B cell (primary cell): ENCODE measurements at regions not wholly inside any gene's neighbourhood (a gene's known extent, or its start where the extent isn't known, plus 50 kb on each side); places are given as distances from the start of the nearest gene placed in this dataset.

Experiments
- ATAC-seq: fragments of 200-7000 bp; cut with Tn5 transposase; one replicate; pipeline ENCODE4 v1.10.0; 2021; ENCODE audit warnings: low read depth, mild to moderate bottlenecking, moderate number of reproducible peaks, moderate library complexity
- CTCF ChIA-PET: fragments of 350-600 bp; sonication (Branson Sonifier 250); formaldehyde crosslinking; loops from one replicate; lab custom pipeline; 2021; ENCODE audit warnings: antibody characterized with exemption, inconsistent platforms; lab: Charles Lee
- POLR2A ChIA-PET: fragments of 350-600 bp; sonication (Branson Sonifier 250); formaldehyde crosslinking; loops from one replicate; lab custom pipeline; 2021; ENCODE audit warnings: antibody characterized with exemption; lab: Charles Lee
- DNase-seq: peaks from one replicate; pipeline ENCODE4 v3.0.0; 2013
- H2AFZ ChIP-seq: 2 replicates; pipeline ENCODE4 v1.6.1; 2012; ENCODE audit warnings: mild to moderate bottlenecking, low read depth, low read length; ENCODE audit not compliant: insufficient read depth, poor library complexity, severe bottlenecking
- H3K27ac ChIP-seq, 2 donors: 1 replicate in 1 of 2; 2 replicates in 1 of 2; pipeline ENCODE4 v1.5.1; 2012 to 2013; ENCODE audit warnings: low read length in 2 of 2, mild to moderate bottlenecking in 2 of 2, moderate library complexity in 1 of 2
- H3K27me3 ChIP-seq, 4 experiments: fragments of 200-600 bp in 1 of 4; sonication (generic) in 1 of 4; replicated peaks in 1 of 4; 1 replicate in 2 of 4; 2 replicates in 2 of 4; pipeline versions ENCODE4 v1.6.1 to v1.7.0; 2013 to 2016; ENCODE audit warnings: low read length in 3 of 4, mild to moderate bottlenecking in 2 of 4, mixed read lengths in 1 of 4, moderate library complexity in 1 of 4; ENCODE audit not compliant: insufficient read depth in 4 of 4, control insufficient read depth in 3 of 4; ENCODE audit errors: control extremely low read depth in 1 of 4
- H3K36me3 ChIP-seq, 2 experiments: replicated peaks in 1 of 2; 1 replicate in 1 of 2; 2 replicates in 1 of 2; pipeline versions ENCODE4 v1.6.1 to v1.7.1; 2013; ENCODE audit warnings: low read length in 1 of 2; ENCODE audit not compliant: insufficient read depth in 2 of 2, control insufficient read depth in 1 of 2; ENCODE audit errors: control extremely low read depth in 1 of 2, extremely low read depth in 1 of 2
- H3K4me1 ChIP-seq, 2 donors: fragments of 200-600 bp in 1 of 2; sonication (generic) in 1 of 2; 1 replicate in 1 of 2; 2 replicates in 1 of 2; pipeline versions ENCODE4 v1.5.1 to v1.6.1; 2013 to 2017; ENCODE audit warnings: low read length in 2 of 2; ENCODE audit not compliant: control insufficient read depth in 2 of 2, insufficient read depth in 2 of 2
- H3K4me2 ChIP-seq: replicated peaks from 2 replicates; pipeline ENCODE3; 2012; ENCODE audit warnings: mild to moderate bottlenecking, low read depth, low read length; ENCODE audit not compliant: poor library complexity, severe bottlenecking
- H3K4me3 ChIP-seq, 5 experiments: fragments of 200-600 bp in 1 of 5; sonication (generic) in 1 of 5; 1 replicate in 3 of 5; 2 replicates in 2 of 5; pipeline versions ENCODE4 v1.5.1 to v1.7.0; 2011 to 2016; ENCODE audit warnings: low read length in 4 of 5, mild to moderate bottlenecking in 4 of 5, low read depth in 2 of 5, control low read depth in 1 of 5, moderate library complexity in 1 of 5; ENCODE audit not compliant: insufficient read depth in 1 of 5; ENCODE audit errors: control extremely low read depth in 1 of 5, extremely low read depth in 1 of 5
- H3K79me2 ChIP-seq: fragments of 200-600 bp; sonication (generic); one replicate; pipeline ENCODE4 v1.6.0; 2016; ENCODE audit warnings: low read length; ENCODE audit not compliant: control insufficient read depth, insufficient read depth
- H3K9ac ChIP-seq: fragments of 200-600 bp; sonication (generic); 2 replicates; pipeline ENCODE4 v1.6.1; 2017; ENCODE audit warnings: mild to moderate bottlenecking, low read length, moderate library complexity
- H3K9me3 ChIP-seq, 3 donors: one replicate each; pipeline versions ENCODE4 v1.6.1 to v1.7.1; 2013; ENCODE audit warnings: low read length in 2 of 3; ENCODE audit not compliant: control insufficient read depth in 2 of 3, insufficient read depth in 1 of 3; ENCODE audit errors: control extremely low read depth in 1 of 3
- H4K20me1 ChIP-seq: 2 replicates; pipeline ENCODE4 v1.6.0; 2012; ENCODE audit warnings: mild to moderate bottlenecking, low read length; ENCODE audit not compliant: insufficient read depth, control insufficient read depth, poor library complexity, severe bottlenecking
- H3K27ac Mint-ChIP-seq: one replicate; pipeline ENCODE4 v1.8.0; 2021; ENCODE audit warnings: mixed read lengths
- H3K27me3 Mint-ChIP-seq: one replicate; pipeline ENCODE4 v1.8.0; 2021; ENCODE audit warnings: mixed read lengths
- H3K4me1 Mint-ChIP-seq: one replicate; pipeline ENCODE4 v1.8.0; 2021; ENCODE audit warnings: mixed read lengths
- H3K4me3 Mint-ChIP-seq: one replicate; pipeline ENCODE4 v1.8.0; 2021; ENCODE audit warnings: mixed read lengths
- H3K9me3 Mint-ChIP-seq: one replicate; pipeline ENCODE4 v1.8.0; 2022; ENCODE audit warnings: mixed read lengths; ENCODE audit not compliant: insufficient read depth
- CTCF ChIP-seq: fragments of 200-600 bp; IDR thresholded peaks from one replicate; pipeline ENCODE4 v1.8.0; 2022; ENCODE audit warnings: antibody characterized with exemption, mild to moderate bottlenecking
- EZH2 ChIP-seq: IDR thresholded peaks from 2 replicates; pipeline ENCODE4 v1.6.1; 2012; ENCODE audit warnings: borderline replicate concordance, low read depth, mild to moderate bottlenecking, moderate library complexity, low read length; ENCODE audit not compliant: insufficient read depth, poor library complexity, severe bottlenecking
- WGBS: methylation state at CpG from one replicate; pipeline ENCODE4 v1.1.5; 2013; ENCODE audit warnings: missing lambda C conversion rate; ENCODE audit not compliant: insufficient coverage; 5-methylcytosine and 5-hydroxymethylcytosine counted together
- intact Hi-C: fragments of 100-400 bp; cut with micrococcal nuclease; formaldehyde crosslinking; loops from one replicate; pipeline ENCODE4 v1.10.0; 2022

DNA sequence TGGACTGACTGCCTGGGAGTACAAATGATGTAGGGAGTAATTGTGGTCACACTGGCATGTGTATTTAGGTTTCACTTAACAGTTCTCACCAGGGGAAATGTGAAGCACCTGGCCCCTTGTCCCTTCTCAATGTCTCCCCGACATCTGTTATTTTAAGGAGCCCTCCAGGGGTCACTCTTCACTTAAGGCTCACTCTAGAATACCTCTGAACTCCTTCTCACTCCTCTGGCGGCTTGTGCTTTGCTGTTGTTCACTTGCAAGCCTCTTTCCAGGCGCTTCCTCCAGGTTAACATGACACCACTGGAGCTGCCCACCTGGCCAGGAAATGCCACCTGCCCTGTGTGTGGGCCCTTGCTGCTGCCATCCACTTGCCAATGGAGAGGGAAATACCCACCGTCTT, 56.5 kb upstream of the GZMB start:
- peak; percentile 39 for ATAC-seq
- Histone ChIP-seq H3K9me3 (no peaks in the 10 kb centered on the region), H2AFZ (no peak overlapping the region), H3K4me3 (no peak overlapping the region), H3K4me1 (peaks cover 10% of the 10 kb centered on the region in 2 donors), H3K27ac (no peak overlapping the region), H3K4me2 (no peak overlapping the region), H3K9ac (no peak overlapping the region), H3K36me3 (no peaks in the 10 kb centered on the region), H3K27me3 (no peaks in the 10 kb centered on the region), H4K20me1 (no peaks in the 10 kb centered on the region), H3K79me2 (no peaks in the 10 kb centered on the region)
- intact Hi-C loops, result no loop called here
- H3K27me3 Mint-ChIP-seq, result peaks cover 8% of the 10 kb centered on the region
- TF ChIP-seq CTCF, result peak; percentile 22
- no peak for TF ChIP-seq EZH2
- ChIA-PET POLR2A (no interaction called here), CTCF (interaction anchor here (0.8 to 6.4 kb wide), 11 partner anchors 9 to 459 kb away, joined by 3 to 59 read pairs (median 3); no protein-coding TSS in a partner anchor)
- 71% methylated on average over 4 of the region's 4 CpGs for WGBS
- no peaks in the 10 kb centered on the region for H3K9me3 Mint-ChIP-seq
- H3K4me3 Mint-ChIP-seq, result no peak overlapping the region
- peaks cover 5% of the 10 kb centered on the region for H3K4me1 Mint-ChIP-seq
- H3K27ac Mint-ChIP-seq, result no peak overlapping the region
- DNase-seq, result peak; percentile 39

DNA sequence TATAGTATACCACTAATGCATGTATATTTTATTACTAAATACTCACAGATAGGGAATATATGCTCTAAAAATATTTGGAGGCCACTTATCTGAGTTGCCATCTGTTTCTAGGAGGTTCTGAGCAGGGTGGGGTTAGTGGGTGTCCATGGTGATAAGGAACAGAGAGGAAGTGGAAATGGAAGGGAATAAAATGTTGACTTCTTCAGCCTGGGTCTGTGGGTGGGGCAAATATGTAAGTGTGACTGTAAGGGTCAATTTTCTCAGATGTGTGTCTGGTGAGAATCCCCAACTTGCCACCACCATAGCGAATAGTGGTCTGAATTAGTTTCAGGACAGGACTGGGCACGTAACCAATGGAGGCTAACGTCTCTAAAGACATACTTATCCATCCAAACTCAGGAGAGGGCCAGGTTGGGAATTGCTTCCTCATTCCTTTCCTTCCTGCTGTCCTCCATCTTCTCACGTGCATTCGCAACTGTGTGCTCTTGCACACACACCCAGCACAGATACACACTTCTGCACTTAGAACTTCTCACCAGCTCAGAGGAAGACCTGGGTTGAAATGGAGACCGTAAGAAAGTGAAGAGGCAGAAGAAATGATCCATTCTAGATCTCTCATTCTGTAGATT, 54.2 kb upstream of the GZMB start:
- Mint-ChIP-seq H3K4me3 (no peak overlapping the region), H3K27me3 (peaks cover 8% of the 10 kb centered on the region), H3K9me3 (no peaks in the 10 kb centered on the region), H3K4me1 (no peaks in the 10 kb centered on the region), H3K27ac (no peak overlapping the region)
- TF ChIP-seq CTCF (no peak), EZH2 (no peak)
- H3K27ac ChIP-seq, result no peak overlapping the region
- ATAC-seq, result no peak
- H3K9ac ChIP-seq, result no peak overlapping the region
- H3K79me2 ChIP-seq, result no peaks in the 10 kb centered on the region
- H3K4me3 ChIP-seq, result no peak overlapping the region
- H2AFZ ChIP-seq, result no peak overlapping the region
- ChIA-PET POLR2A (no interaction called here), CTCF (interaction anchor here (1.0 to 3.2 kb wide), 3 partner anchors 8 to 465 kb away, joined by 3 to 21 read pairs (median 5); no protein-coding TSS in a partner anchor)
- H3K9me3 ChIP-seq, result no peaks in the 10 kb centered on the region
- no peaks in the 10 kb centered on the region for H4K20me1 ChIP-seq
- no peak overlapping the region for H3K4me2 ChIP-seq
- intact Hi-C loops, result no loop called here
- 69% methylated on average over 3 of the region's 6 CpGs for WGBS
- H3K27me3 ChIP-seq, result no peaks in the 10 kb centered on the region
- H3K36me3 ChIP-seq, result no peaks in the 10 kb centered on the region
- no peak for DNase-seq
- no peaks in the 10 kb centered on the region for H3K4me1 ChIP-seq
